ENCODE measurements at regions not wholly inside any gene's neighbourhood (a gene's known extent, or its start where the extent isn't known, plus 50 kb on each side); places are given as distances from the start of the nearest gene placed in this dataset.
"Not testable (repeated sequence)": the region's sequence is repeated elsewhere in the genome, so short reads cannot be mapped to it uniquely, and the experiment has no call there.

GRCh38 chrX:89631858-89632257, 289.9 kb upstream of the TGIF2LX start:
- TF ChIP-seq, protein P1, sequence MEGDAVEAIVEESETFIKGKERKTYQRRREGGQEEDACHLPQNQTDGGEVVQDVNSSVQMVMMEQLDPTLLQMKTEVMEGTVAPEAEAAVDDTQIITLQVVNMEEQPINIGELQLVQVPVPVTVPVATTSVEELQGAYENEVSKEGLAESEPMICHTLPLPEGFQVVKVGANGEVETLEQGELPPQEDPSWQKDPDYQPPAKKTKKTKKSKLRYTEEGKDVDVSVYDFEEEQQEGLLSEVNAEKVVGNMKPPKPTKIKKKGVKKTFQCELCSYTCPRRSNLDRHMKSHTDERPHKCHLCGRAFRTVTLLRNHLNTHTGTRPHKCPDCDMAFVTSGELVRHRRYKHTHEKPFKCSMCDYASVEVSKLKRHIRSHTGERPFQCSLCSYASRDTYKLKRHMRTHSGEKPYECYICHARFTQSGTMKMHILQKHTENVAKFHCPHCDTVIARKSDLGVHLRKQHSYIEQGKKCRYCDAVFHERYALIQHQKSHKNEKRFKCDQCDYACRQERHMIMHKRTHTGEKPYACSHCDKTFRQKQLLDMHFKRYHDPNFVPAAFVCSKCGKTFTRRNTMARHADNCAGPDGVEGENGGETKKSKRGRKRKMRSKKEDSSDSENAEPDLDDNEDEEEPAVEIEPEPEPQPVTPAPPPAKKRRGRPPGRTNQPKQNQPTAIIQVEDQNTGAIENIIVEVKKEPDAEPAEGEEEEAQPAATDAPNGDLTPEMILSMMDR (IDR thresholded peaks at IDR 0.05) = not testable (repeated sequence)
- not testable (repeated sequence) for TF ChIP-seq POLR2A, POLR2AphosphoS5 (IDR thresholded peaks at IDR 0.05)

Measured in gastroesophageal sphincter (tissue), 3 donors.